SU-DHL-6 (cell line): ENCODE measurements at regions not wholly inside any gene's neighbourhood (a gene's known extent, or its start where the extent isn't known, plus 50 kb on each side); places are given as distances from the start of the nearest gene placed in this dataset.

Source experiments
- H2AFZ ChIP-seq: fragments of 200-600 bp; sonication (generic); 2 replicates; pipeline ENCODE4 v1.6.1; 2014; ENCODE audit warnings: low read depth, mild to moderate bottlenecking, moderate library complexity, mixed read lengths, antibody characterized with exemption, low read length; ENCODE audit not compliant: severe bottlenecking
- H3F3A ChIP-seq: fragments of 200-600 bp; shearing (Covaris generic); 2 replicates; pipeline ENCODE4 v1.6.0; 2016; ENCODE audit warnings: antibody characterized with exemption, mild to moderate bottlenecking; ENCODE audit not compliant: insufficient read depth
- H3K27ac ChIP-seq: fragments of 200-600 bp; sonication (generic); 2 replicates; pipeline ENCODE4 v1.5.1; 2016; ENCODE audit warnings: low read depth, mild to moderate bottlenecking, low read length, moderate library complexity, mixed read lengths
- H3K27me3 ChIP-seq: fragments of 200-600 bp; sonication (generic), shearing (Covaris generic); 2 replicates; pipeline ENCODE4 v1.6.0; 2014; ENCODE audit warnings: mild to moderate bottlenecking, low read length
- H3K36me3 ChIP-seq: fragments of 200-600 bp; sonication (generic); 2 replicates; pipeline ENCODE4 v1.6.1; 2014; ENCODE audit warnings: mild to moderate bottlenecking, low read length, mixed read lengths
- H3K4me2 ChIP-seq: fragments of 300-600, 200-600 bp; shearing (Covaris generic), sonication (generic); 2 replicates; pipeline ENCODE4 v1.6.0; 2014; ENCODE audit warnings: low read length, low read depth, mild to moderate bottlenecking; ENCODE audit not compliant: poor library complexity, severe bottlenecking
- H3K4me3 ChIP-seq: fragments of 200-600 bp; sonication (generic); 2 replicates; pipeline ENCODE4 v1.5.1; 2014; ENCODE audit warnings: antibody characterized with exemption, low read length, mild to moderate bottlenecking, mixed read lengths; ENCODE audit not compliant: insufficient read depth, poor library complexity, severe bottlenecking
- H3K79me2 ChIP-seq: fragments of 200-600 bp; sonication (generic); 2 replicates; pipeline ENCODE4 v1.6.1; 2014; ENCODE audit warnings: mild to moderate bottlenecking, low read length, moderate library complexity; ENCODE audit not compliant: insufficient read depth
- H3K9ac ChIP-seq: fragments of 200-600 bp; sonication (generic); 2 replicates; pipeline ENCODE4 v1.7.0; 2014; ENCODE audit warnings: mild to moderate bottlenecking, low read length
- H3K9me2 ChIP-seq: fragments of 200-600 bp; sonication (generic); replicated peaks from 2 replicates; pipeline ENCODE4 v1.6.1; 2014; ENCODE audit warnings: low read length; ENCODE audit not compliant: insufficient read depth
- H3K9me3 ChIP-seq: fragments of 200-600 bp; sonication (generic); 2 replicates; pipeline ENCODE4 v1.6.1; 2014; ENCODE audit warnings: low read length, mixed read lengths; ENCODE audit not compliant: insufficient read depth
- H4K20me1 ChIP-seq: fragments of 200-600 bp; sonication (generic); 2 replicates; pipeline ENCODE4 v1.6.1; 2014; ENCODE audit warnings: low read depth, mild to moderate bottlenecking, antibody characterized with exemption, low read length, moderate library complexity, mixed read lengths
- CTCF ChIP-seq: fragments of 200-600 bp; sonication (generic); IDR thresholded peaks from one replicate; pipeline ENCODE4 v1.5.1; 2017; ENCODE audit warnings: antibody characterized with exemption, mild to moderate bottlenecking, low read length, moderate library complexity; ENCODE audit not compliant: insufficient read depth, poor library complexity, severe bottlenecking
- EZH2phosphoT487 ChIP-seq: fragments of 200-600 bp; sonication (generic), shearing (Covaris generic); conservative IDR thresholded peaks from 2 replicates; pipeline ENCODE4 v1.6.1; 2018; ENCODE audit warnings: mild to moderate bottlenecking, antibody characterized with exemption, low read length, moderate library complexity, mixed read lengths

DNA sequence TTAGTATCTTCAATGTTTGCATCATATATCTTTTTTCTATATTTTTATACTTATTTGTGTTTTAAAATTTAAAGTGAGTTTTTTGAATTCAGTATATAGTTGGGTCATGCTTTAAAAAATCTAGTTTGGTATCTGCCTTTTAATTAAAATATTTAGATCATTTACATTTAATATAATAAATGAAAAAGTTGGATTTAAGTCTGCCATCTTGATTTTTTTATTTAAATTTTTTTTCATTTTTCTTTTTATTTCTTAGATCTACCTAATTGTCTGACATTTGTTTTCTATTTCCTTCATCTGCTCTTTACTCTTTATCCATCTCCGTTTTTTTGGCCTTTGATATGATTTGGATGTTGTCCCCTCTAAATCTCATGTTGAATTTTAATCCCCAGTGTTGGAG lies 50.0 kb upstream of the N4BP1 start:
- Histone ChIP-seq H3K79me2 (no peaks in the 10 kb centered on the region), H2AFZ (no peak overlapping the region), H3K36me3 (no peaks in the 10 kb centered on the region), H3K9ac (no peak overlapping the region), H4K20me1 (no peaks in the 10 kb centered on the region), H3K27ac (no peak overlapping the region), H3K9me3 (peaks cover 3% of the 10 kb centered on the region; the same call in 1 of the 2 replicates), H3K27me3 (no peaks in the 10 kb centered on the region), H3K4me2 (no peak overlapping the region), H3K4me3 (no peak overlapping the region), H3F3A (no peaks in the 10 kb centered on the region), H3K9me2 (no peaks in the 10 kb centered on the region)
- TF ChIP-seq CTCF (no peak), EZH2phosphoT487 (no peak)
